ENCODE measurements at regions not wholly inside any gene's neighbourhood (a gene's known extent, or its start where the extent isn't known, plus 50 kb on each side); places are given as distances from the start of the nearest gene placed in this dataset.

DNA sequence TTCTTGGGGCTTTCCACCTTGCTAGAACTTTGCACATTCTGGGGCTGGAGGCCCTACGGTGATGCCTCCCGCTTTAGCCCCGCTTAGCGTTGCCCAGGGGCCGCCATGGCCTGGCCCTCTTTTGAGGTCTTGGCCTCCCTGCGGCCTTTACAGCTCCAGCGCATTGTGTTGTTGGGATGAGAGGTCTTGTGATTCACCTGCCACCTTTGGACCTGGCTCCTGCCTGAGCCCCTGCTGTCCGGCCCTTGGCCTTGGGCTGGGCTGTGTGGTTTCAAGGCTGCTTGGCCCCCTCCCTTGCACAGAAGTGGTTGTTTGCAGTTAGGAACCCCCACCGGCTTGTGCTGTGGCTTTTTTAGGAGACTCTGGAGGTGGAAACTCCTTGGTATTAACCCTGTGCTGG, 61.0 kb upstream of the CDH4 start:
- H3K27me3 ChIP-seq = peaks cover 0 to 43% (median 25%) of the 10 kb centered on the region in 7 donors
- no peak overlapping the region for H3K4me3 ChIP-seq
- no peak overlapping the region for H3K27ac ChIP-seq
- 91% methylated on average over 9 of the region's 9 CpGs for WGBS, 2 donors
- H3K9me3 ChIP-seq = peaks cover 0 to 5% (median 0%) of the 10 kb centered on the region in 11 donors
- H3K36me3 ChIP-seq = no peaks in the 10 kb centered on the region
- intact Hi-C loops (cut with DNase I) = no loop called here
- no peak for ATAC-seq
- TF ChIP-seq, protein P1, sequence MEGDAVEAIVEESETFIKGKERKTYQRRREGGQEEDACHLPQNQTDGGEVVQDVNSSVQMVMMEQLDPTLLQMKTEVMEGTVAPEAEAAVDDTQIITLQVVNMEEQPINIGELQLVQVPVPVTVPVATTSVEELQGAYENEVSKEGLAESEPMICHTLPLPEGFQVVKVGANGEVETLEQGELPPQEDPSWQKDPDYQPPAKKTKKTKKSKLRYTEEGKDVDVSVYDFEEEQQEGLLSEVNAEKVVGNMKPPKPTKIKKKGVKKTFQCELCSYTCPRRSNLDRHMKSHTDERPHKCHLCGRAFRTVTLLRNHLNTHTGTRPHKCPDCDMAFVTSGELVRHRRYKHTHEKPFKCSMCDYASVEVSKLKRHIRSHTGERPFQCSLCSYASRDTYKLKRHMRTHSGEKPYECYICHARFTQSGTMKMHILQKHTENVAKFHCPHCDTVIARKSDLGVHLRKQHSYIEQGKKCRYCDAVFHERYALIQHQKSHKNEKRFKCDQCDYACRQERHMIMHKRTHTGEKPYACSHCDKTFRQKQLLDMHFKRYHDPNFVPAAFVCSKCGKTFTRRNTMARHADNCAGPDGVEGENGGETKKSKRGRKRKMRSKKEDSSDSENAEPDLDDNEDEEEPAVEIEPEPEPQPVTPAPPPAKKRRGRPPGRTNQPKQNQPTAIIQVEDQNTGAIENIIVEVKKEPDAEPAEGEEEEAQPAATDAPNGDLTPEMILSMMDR (IDR thresholded peaks at IDR 0.05) = no peak
- no peaks in the 10 kb centered on the region for H3K4me1 ChIP-seq
- no peak for DNase-seq

- H3K4me1 ChIP-seq = no peaks in the 10 kb centered on the region
- H3K36me3 ChIP-seq = no peaks in the 10 kb centered on the region
- DNase-seq (no peak), ATAC-seq (no peak)
- H3K4me3 ChIP-seq = no peak overlapping the region
- intact Hi-C loops (cut with DNase I) = no loop called here
- peaks cover 0 to 5% (median 0%) of the 10 kb centered on the region in 11 donors for H3K9me3 ChIP-seq
- H3K27me3 ChIP-seq = peaks cover 0 to 44% (median 27%) of the 10 kb centered on the region in 7 donors
- no peak overlapping the region for H3K27ac ChIP-seq
- WGBS, 2 donors = 66 to 68% methylated on average over 10 of the region's 10 CpGs
- TF ChIP-seq, protein P1 (IDR thresholded peaks at IDR 0.05) = no peak
These were observed 59.6 kb upstream of the CDH4 start for GRCh38 chr20:61192337-61192950.

- Histone ChIP-seq H3K9me3 (peaks cover 0 to 5% (median 0%) of the 10 kb centered on the region in 11 donors), H3K27ac (no peak overlapping the region), H3K36me3 (no peaks in the 10 kb centered on the region), H3K4me3 (no peak overlapping the region), H3K4me1 (no peaks in the 10 kb centered on the region), H3K27me3 (peaks cover 0 to 48% (median 21%) of the 10 kb centered on the region in 7 donors)
- TF ChIP-seq, protein P1 (IDR thresholded peaks at IDR 0.05) = no peak
- ATAC-seq = no peak
- DNase-seq = no peak
- intact Hi-C loops (cut with DNase I) = no loop called here
- WGBS, 2 donors = 88 to 90% methylated on average over 12 to 15 of the region's 15 CpGs
These were observed 58.9 kb upstream of the CDH4 start for GRCh38 chr20:61193164-61193563.

Small RNAs in the stretch of these regions (microRNA-seq; reads per million reads assigned to microRNA genes)
- gene MIR4533 = 0 reads per million in 2 donors
- gene MIR548AG2 = 0 reads per million in 2 donors
- gene MIR646 = 0 reads per million in 2 donors

All from heart right ventricle (tissue), 16 donors.